Caco-2 (cell line): ENCODE measurements at regions not wholly inside any gene's neighbourhood (a gene's known extent, or its start where the extent isn't known, plus 50 kb on each side); places are given as distances from the start of the nearest gene placed in this dataset.

Experiments used
- BruUV-seq: library from RNA; stranded (reverse); fragments of 400-500 nt; replicated peaks from 2 replicates; lab custom pipeline; 2021; lab: Mats Ljungman, UMichigan
- CTCF ChIA-PET: fragments of 300-600 bp; sonication (Branson Sonifier 250); formaldehyde crosslinking; loops from one replicate; lab custom pipeline; 2022; ENCODE audit warnings: antibody characterized with exemption; lab: Charles Lee
- POLR2A ChIA-PET: fragments of 300-600 bp; sonication (Branson Sonifier 250); formaldehyde crosslinking; loops from one replicate; lab custom pipeline; 2022; ENCODE audit warnings: antibody characterized with exemption; lab: Charles Lee
- DNase-seq, 2 experiments: peaks; one replicate each; pipeline versions ENCODE4 v3.0.0 to v3.0.0-alpha.2; 2020 to 2022
- H3K27me3 ChIP-seq: replicated peaks from 2 replicates; pipeline ENCODE4 v1.6.0; 2011; ENCODE audit warnings: low read length; ENCODE audit not compliant: control insufficient read depth, insufficient read depth
- H3K36me3 ChIP-seq: 2 replicates; pipeline ENCODE4 v1.5.1; 2011; ENCODE audit warnings: low read length; ENCODE audit not compliant: control insufficient read depth, insufficient read depth
- H3K4me1 ChIP-seq: fragments of 250-450 bp; sonication (Bioruptor Pico); 2 replicates; pipeline ENCODE4 v1.5.1; 2020; ENCODE audit warnings: mild to moderate bottlenecking
- H3K4me3 ChIP-seq: 2 replicates; pipeline ENCODE4 v1.5.1; 2011; ENCODE audit warnings: low read depth, mild to moderate bottlenecking, control low read depth, low read length
- H3K9me3 ChIP-seq: fragments of 250-450 bp; sonication (Bioruptor Pico); 2 replicates; pipeline ENCODE4 v1.5.1; 2020; ENCODE audit warnings: mild to moderate bottlenecking, moderate library complexity
- H3K27ac Mint-ChIP-seq: one replicate; pipeline ENCODE4 v1.8.0; 2022; ENCODE audit warnings: mixed read lengths; ENCODE audit not compliant: unreplicated experiment
- H3K27me3 Mint-ChIP-seq: one replicate; pipeline ENCODE4 v1.8.0; 2022; ENCODE audit warnings: mixed read lengths; ENCODE audit not compliant: insufficient read depth, unreplicated experiment
- H3K36me3 Mint-ChIP-seq: one replicate; pipeline ENCODE4 v1.8.0; 2022; ENCODE audit warnings: mild to moderate bottlenecking, mixed read lengths; ENCODE audit not compliant: insufficient read depth, unreplicated experiment
- H3K4me1 Mint-ChIP-seq: one replicate; pipeline ENCODE4 v1.8.0; 2022; ENCODE audit warnings: low read depth, mixed read lengths; ENCODE audit not compliant: unreplicated experiment
- H3K4me3 Mint-ChIP-seq: one replicate; pipeline ENCODE4 v1.8.0; 2022; ENCODE audit warnings: mild to moderate bottlenecking, moderate library complexity, mixed read lengths; ENCODE audit not compliant: unreplicated experiment
- H3K9me3 Mint-ChIP-seq: one replicate; pipeline ENCODE4 v1.8.0; 2022; ENCODE audit warnings: mixed read lengths; ENCODE audit not compliant: unreplicated experiment
- intact Hi-C: fragments of 100-400 bp; cut with micrococcal nuclease; formaldehyde crosslinking; loops from one replicate; pipeline ENCODE4 v1.10.0; 2022; ENCODE audit not compliant: unreplicated experiment
- TF ChIP-seq, protein P1 (sequence below), 2 experiments: fragments of 200-600 bp in 1 of 2; IDR thresholded peaks; 1 replicate in 1 of 2; 2 replicates in 1 of 2; pipeline versions ENCODE4 v1.5.1 to v1.8.0; 2011 to 2022; ENCODE audit warnings: antibody characterized with exemption in 1 of 2, control low read depth in 1 of 2, inconsistent platforms in 1 of 2, low read depth in 1 of 2, low read length in 1 of 2, mild to moderate bottlenecking in 1 of 2, moderate library complexity in 1 of 2; ENCODE audit not compliant: insufficient read depth in 1 of 2, severe bottlenecking in 1 of 2, unreplicated experiment in 1 of 2

DNA sequence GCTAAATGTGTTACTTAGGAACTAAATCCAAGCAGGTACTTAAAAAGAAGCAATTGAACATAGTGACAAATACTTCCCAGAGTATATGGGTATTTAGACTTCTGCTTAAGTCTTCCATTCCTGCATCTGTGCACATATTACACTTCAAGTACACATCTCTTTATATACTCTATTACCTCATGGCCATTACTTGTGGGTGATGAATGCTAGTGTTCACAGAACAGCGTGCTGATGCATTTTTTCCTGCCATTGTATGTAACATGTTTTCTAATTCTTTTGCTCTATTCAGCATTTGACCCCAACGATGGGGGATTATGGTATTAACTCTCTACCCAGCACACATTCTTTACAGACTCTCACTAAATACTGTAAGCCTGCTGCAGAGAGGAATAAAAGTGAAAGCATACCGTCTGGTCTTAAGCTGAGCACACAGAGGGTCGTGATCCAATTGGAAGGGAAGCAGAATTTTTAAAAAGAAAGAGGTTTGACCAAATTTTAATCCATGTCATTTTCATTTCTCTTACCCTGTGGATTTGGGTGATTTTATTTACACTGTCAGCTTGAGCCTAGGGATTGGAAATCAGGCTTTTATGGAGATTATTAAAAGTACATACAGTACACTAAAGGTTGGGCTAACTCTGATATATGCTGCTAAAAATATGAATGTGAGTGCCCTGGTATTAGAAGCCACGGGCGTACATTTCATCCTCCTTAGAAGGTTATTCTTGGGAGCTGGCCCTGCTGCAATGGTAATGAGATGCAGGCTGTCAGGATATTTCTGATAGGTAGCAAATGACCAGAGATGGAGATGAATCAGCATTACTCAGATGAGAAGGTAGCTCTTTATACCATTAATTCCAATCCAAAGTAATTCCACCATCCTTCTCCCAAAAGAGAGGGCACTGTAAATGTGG lies 95.5 kb upstream of the PROX1 start:
- Mint-ChIP-seq H3K4me3 (no peak overlapping the region), H3K36me3 (no peaks in the 10 kb centered on the region), H3K27me3 (no peaks in the 10 kb centered on the region), H3K4me1 (no peaks in the 10 kb centered on the region), H3K9me3 (no peaks in the 10 kb centered on the region), H3K27ac (no peak overlapping the region)
- Histone ChIP-seq H3K27me3 (no peaks in the 10 kb centered on the region), H3K4me1 (no peaks in the 10 kb centered on the region), H3K36me3 (no peaks in the 10 kb centered on the region), H3K4me3 (no peak overlapping the region), H3K9me3 (peaks cover 5% of the 10 kb centered on the region; the same call in 1 of the 2 replicates)
- no TSS peak for BruUV-seq
- intact Hi-C loops = no loop called here
- ChIA-PET CTCF (no interaction called here), POLR2A (no interaction called here)
- TF ChIP-seq, protein P1, sequence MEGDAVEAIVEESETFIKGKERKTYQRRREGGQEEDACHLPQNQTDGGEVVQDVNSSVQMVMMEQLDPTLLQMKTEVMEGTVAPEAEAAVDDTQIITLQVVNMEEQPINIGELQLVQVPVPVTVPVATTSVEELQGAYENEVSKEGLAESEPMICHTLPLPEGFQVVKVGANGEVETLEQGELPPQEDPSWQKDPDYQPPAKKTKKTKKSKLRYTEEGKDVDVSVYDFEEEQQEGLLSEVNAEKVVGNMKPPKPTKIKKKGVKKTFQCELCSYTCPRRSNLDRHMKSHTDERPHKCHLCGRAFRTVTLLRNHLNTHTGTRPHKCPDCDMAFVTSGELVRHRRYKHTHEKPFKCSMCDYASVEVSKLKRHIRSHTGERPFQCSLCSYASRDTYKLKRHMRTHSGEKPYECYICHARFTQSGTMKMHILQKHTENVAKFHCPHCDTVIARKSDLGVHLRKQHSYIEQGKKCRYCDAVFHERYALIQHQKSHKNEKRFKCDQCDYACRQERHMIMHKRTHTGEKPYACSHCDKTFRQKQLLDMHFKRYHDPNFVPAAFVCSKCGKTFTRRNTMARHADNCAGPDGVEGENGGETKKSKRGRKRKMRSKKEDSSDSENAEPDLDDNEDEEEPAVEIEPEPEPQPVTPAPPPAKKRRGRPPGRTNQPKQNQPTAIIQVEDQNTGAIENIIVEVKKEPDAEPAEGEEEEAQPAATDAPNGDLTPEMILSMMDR (IDR thresholded peaks at IDR 0.05; ENCODE audit: insufficient read depth in 1 of 2, low read depth in 1 of 2, low read length in 1 of 2, severe bottlenecking in 1 of 2, unreplicated experiment in 1 of 2) = no peak
- DNase-seq = no peak

DNA sequence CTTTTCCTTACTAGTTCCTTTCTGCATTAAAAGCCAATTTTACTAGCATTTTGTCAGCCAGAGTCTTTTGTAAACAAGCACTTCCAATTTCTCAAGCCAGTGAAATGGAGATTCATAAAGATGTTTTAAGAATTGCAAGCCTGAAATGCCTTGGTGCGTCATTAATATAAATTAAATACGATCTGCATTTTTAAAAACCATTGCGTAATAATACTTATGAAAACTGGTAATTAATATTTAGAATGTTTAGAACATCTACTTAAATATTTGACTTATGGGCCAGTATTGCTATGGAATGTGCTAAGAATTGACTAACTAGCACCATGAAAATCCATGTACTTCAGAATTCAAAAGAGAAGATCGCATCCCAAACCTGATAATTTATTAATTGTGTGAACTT lies 89.1 kb upstream of the PROX1 start:
- no peaks in the 10 kb centered on the region for H3K36me3 ChIP-seq
- Mint-ChIP-seq H3K27ac (no peak overlapping the region), H3K4me1 (no peaks in the 10 kb centered on the region), H3K27me3 (no peaks in the 10 kb centered on the region), H3K9me3 (no peaks in the 10 kb centered on the region), H3K4me3 (no peak overlapping the region), H3K36me3 (no peaks in the 10 kb centered on the region)
- TF ChIP-seq, protein P1 (IDR thresholded peaks at IDR 0.05; ENCODE audit: insufficient read depth in 1 of 2, low read depth in 1 of 2, low read length in 1 of 2, severe bottlenecking in 1 of 2, unreplicated experiment in 1 of 2) = no peak
- no peaks in the 10 kb centered on the region for H3K27me3 ChIP-seq
- H3K9me3 ChIP-seq = peaks cover 5% of the 10 kb centered on the region; the same call in 1 of the 2 replicates
- intact Hi-C loops = no loop called here
- no peak for DNase-seq
- no peak overlapping the region for H3K4me3 ChIP-seq
- no TSS peak for BruUV-seq
- ChIA-PET POLR2A (no interaction called here), CTCF (no interaction called here)
- no peaks in the 10 kb centered on the region for H3K4me1 ChIP-seq

- Mint-ChIP-seq H3K9me3 (no peaks in the 10 kb centered on the region), H3K4me3 (no peak overlapping the region), H3K4me1 (no peaks in the 10 kb centered on the region), H3K36me3 (no peaks in the 10 kb centered on the region), H3K27me3 (no peaks in the 10 kb centered on the region), H3K27ac (no peak overlapping the region)
- TF ChIP-seq, protein P1 (IDR thresholded peaks at IDR 0.05; ENCODE audit: insufficient read depth in 1 of 2, low read depth in 1 of 2, low read length in 1 of 2, severe bottlenecking in 1 of 2, unreplicated experiment in 1 of 2) = no peak
- no peaks in the 10 kb centered on the region for H3K4me1 ChIP-seq
- ChIA-PET POLR2A (no interaction called here), CTCF (no interaction called here)
- H3K27me3 ChIP-seq = no peaks in the 10 kb centered on the region
- intact Hi-C loops = no loop called here
- no TSS peak for BruUV-seq
- H3K4me3 ChIP-seq = no peak overlapping the region
- no peaks in the 10 kb centered on the region for H3K36me3 ChIP-seq
- peaks cover 5% of the 10 kb centered on the region; the same call in 1 of the 2 replicates for H3K9me3 ChIP-seq
- DNase-seq = no peak
Observed at GRCh38 chr1:213899413-213899812, 88.4 kb upstream of the PROX1 start.
